ENCODE measurements at regions not wholly inside any gene's neighbourhood (a gene's known extent, or its start where the extent isn't known, plus 50 kb on each side); places are given as distances from the start of the nearest gene placed in this dataset.

GRCh38 chr11:13881226-13881905 is 81.2 kb upstream of the SPON1 start:
- TF ChIP-seq EZH2 (IDR thresholded peaks at IDR 0.05; ENCODE audit: low read length) (no peak), CTCF (optimal IDR thresholded peaks at IDR 0.05 in 1 of 3, IDR thresholded peaks at IDR 0.05 in 1 of 3, conservative IDR thresholded peaks at IDR 0.05 in 1 of 3; ENCODE audit: extremely low read depth in 1 of 3, insufficient read depth in 2 of 3, low read length in 3 of 3) (no peak)
